K562 (cell line): ENCODE measurements at regions not wholly inside any gene's neighbourhood (a gene's known extent, or its start where the extent isn't known, plus 50 kb on each side); places are given as distances from the start of the nearest gene placed in this dataset.

ENCODE experiments used
- ARID1B ChIP-seq: fragments of 450-650 bp; IDR thresholded peaks from 2 replicates; pipeline ENCODE4 v1.6.1; 2016; ENCODE audit warnings: antibody characterized with exemption, mild to moderate bottlenecking, inconsistent platforms
- L3MBTL2 ChIP-seq: fragments of 450-650 bp; IDR thresholded peaks from 2 replicates; pipeline ENCODE4 v1.6.1; 2016; ENCODE audit warnings: mild to moderate bottlenecking, moderate library complexity
- MEIS2 ChIP-seq: fragments of 450-650 bp; IDR thresholded peaks from 2 replicates; pipeline ENCODE4 v1.6.1; 2014; ENCODE audit warnings: mild to moderate bottlenecking; ENCODE audit not compliant: partially characterized antibody
- MGA ChIP-seq: fragments of 450-650 bp; IDR thresholded peaks from 2 replicates; pipeline ENCODE4 v1.6.1; 2016; ENCODE audit warnings: mild to moderate bottlenecking, moderate library complexity
- MYBL2 ChIP-seq, 2 experiments: fragments of 450-650 bp in 1 of 2; sonication (generic) in 1 of 2; formaldehyde crosslinking in 1 of 2; IDR thresholded peaks; 2 replicates each; pipeline versions ENCODE4 v1.6.1 to v1.8.1; 2017 to 2022; ENCODE audit warnings: borderline replicate concordance in 1 of 2, inconsistent platforms in 1 of 2, low read depth in 1 of 2, mild to moderate bottlenecking in 1 of 2, missing genetic modification reagents in 1 of 2, moderate library complexity in 1 of 2
- STAT5A ChIP-seq: IDR thresholded peaks from 2 replicates; pipeline ENCODE4 v1.6.1; 2012; ENCODE audit warnings: low read length, inconsistent platforms, borderline replicate concordance
- TCF7L2 ChIP-seq: fragments of 150-350 bp; IDR thresholded peaks from 2 replicates; pipeline ENCODE4 v1.6.1; 2016; ENCODE audit warnings: low read depth, mild to moderate bottlenecking, low read length, moderate library complexity

- TF ChIP-seq MGA (peak; percentile 30), MYBL2 (IDR thresholded peaks at IDR 0.05; ENCODE audit: low read depth) (0 out of 2 replicates have a peak, but pooled peaks have one; percentile 25), MYBL2 (CRISPR knock-in tag; IDR thresholded peaks at IDR 0.05; ENCODE audit: borderline replicate concordance) (no peak), ARID1B (no peak), MEIS2 (peak; percentile 4), L3MBTL2 (peak; percentile 39; the same call in 1 of the 2 replicates), STAT5A (peak; percentile 34; the same call in 1 of the 2 replicates), TCF7L2 (no peak)
- TF ChIP-seq, all 486 proteins: peak for 11
Observed at GRCh38 chr6:144582939-144583613, 297.9 kb downstream of the UTRN start (continued).
